GM23248 (cell line): ENCODE measurements at regions not wholly inside any gene's neighbourhood (a gene's known extent, or its start where the extent isn't known, plus 50 kb on each side); places are given as distances from the start of the nearest gene placed in this dataset.

Source experiments
- DNase-seq: peaks from one replicate; pipeline ENCODE4 v3.0.0-alpha.2; 2015
- H2AFZ ChIP-seq: fragments of 200-600 bp; sonication (generic); 2 replicates; pipeline ENCODE4 v1.6.1; 2016; ENCODE audit warnings: antibody characterized with exemption
- H3F3A ChIP-seq: fragments of 200-600 bp; sonication (generic); 2 replicates; pipeline ENCODE4 v1.6.1; 2016; ENCODE audit warnings: mild to moderate bottlenecking, antibody characterized with exemption, mixed run types; ENCODE audit not compliant: insufficient read depth
- H3K27ac ChIP-seq: fragments of 200-600 bp; sonication (generic); 2 replicates; pipeline ENCODE4 v1.5.1; 2016; ENCODE audit warnings: mild to moderate bottlenecking
- H3K27me3 ChIP-seq: fragments of 200-600 bp; sonication (generic); replicated peaks from 2 replicates; pipeline ENCODE4 v1.6.1; 2016; ENCODE audit warnings: mild to moderate bottlenecking; ENCODE audit not compliant: insufficient read depth
- H3K36me3 ChIP-seq: fragments of 200-600 bp; sonication (generic); 2 replicates; pipeline ENCODE4 v1.6.1; 2016; ENCODE audit warnings: low read depth, mild to moderate bottlenecking
- H3K4me1 ChIP-seq: fragments of 200-600 bp; sonication (generic); 2 replicates; pipeline ENCODE4 v1.6.1; 2016; ENCODE audit warnings: mild to moderate bottlenecking; ENCODE audit not compliant: insufficient read depth
- H3K4me2 ChIP-seq: fragments of 200-600 bp; sonication (generic); one replicate; pipeline ENCODE4 v1.6.1; 2016; ENCODE audit warnings: mild to moderate bottlenecking; ENCODE audit not compliant: unreplicated experiment
- H3K4me3 ChIP-seq: fragments of 200-600 bp; sonication (generic); 2 replicates; pipeline ENCODE4 v1.5.1; 2016; ENCODE audit warnings: mild to moderate bottlenecking
- H3K79me2 ChIP-seq: fragments of 200-600 bp; sonication (generic); 2 replicates; pipeline ENCODE4 v1.6.1; 2016; ENCODE audit warnings: mild to moderate bottlenecking; ENCODE audit not compliant: insufficient read depth
- H3K9ac ChIP-seq: fragments of 200-600 bp; sonication (generic); 2 replicates; pipeline ENCODE4 v1.6.1; 2016; ENCODE audit warnings: mild to moderate bottlenecking
- H3K9me2 ChIP-seq: fragments of 200-600 bp; sonication (generic); 2 replicates; pipeline ENCODE4 v1.6.1; 2016; ENCODE audit warnings: mixed run types, mild to moderate bottlenecking, moderate library complexity; ENCODE audit not compliant: insufficient read depth
- H3K9me3 ChIP-seq: fragments of 200-600 bp; sonication (generic); one replicate; pipeline ENCODE4 v1.6.1; 2017; ENCODE audit warnings: low read depth
- H4K20me1 ChIP-seq: fragments of 200-600 bp; sonication (generic); 2 replicates; pipeline ENCODE4 v1.6.0; 2016; ENCODE audit not compliant: insufficient read depth
- EZH2 ChIP-seq: fragments of 200-600 bp; sonication (generic); IDR thresholded peaks from 2 replicates; pipeline ENCODE4 v1.6.1; 2018; ENCODE audit warnings: antibody characterized with exemption, mild to moderate bottlenecking; ENCODE audit not compliant: insufficient read depth, poor library complexity, severe bottlenecking
- EZH2phosphoT487 ChIP-seq: fragments of 200-600 bp; sonication (generic); IDR thresholded peaks from 2 replicates; pipeline ENCODE4 v1.6.1; 2018; ENCODE audit warnings: antibody characterized with exemption, moderate library complexity, mild to moderate bottlenecking, low read depth; ENCODE audit not compliant: insufficient read depth
- WGBS, 2 experiments: methylation state at CpG; one replicate each; pipeline ENCODE4 v1.1.6; 2015 to 2017; ENCODE audit warnings: low lambda C conversion rate in 2 of 2, low coverage in 1 of 2; ENCODE audit errors: missing lambda C conversion rate in 2 of 2; 5-methylcytosine and 5-hydroxymethylcytosine counted together
- in situ Hi-C: fragments of 300-500 bp; cut with MboI; formaldehyde crosslinking; loops from 2 replicates; pipeline ENCODE4 v1.15.0; 2020

DNA sequence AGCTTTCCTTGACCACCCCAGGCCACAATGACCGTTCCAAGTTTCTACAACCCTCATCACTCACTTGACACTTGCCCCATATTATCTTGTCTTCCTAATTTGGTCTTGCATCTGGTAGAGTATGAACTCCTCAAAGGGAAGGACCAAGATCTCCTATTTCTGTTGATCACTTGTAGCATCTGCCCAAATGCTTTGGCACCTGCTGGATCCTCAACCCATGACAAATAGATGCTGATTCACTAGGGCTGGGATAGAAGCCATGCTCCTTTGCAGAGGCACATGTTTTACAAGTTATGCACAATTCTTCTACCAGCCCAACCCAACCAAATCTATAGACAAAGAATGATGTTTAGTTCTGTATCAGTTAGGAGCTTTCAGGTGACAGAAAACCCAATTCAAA, 110.7 kb downstream of the UNC5CL start:
- 100% methylated on average over 1 of the region's 1 CpG for WGBS, 2 experiments
- H3K9me3 ChIP-seq, result no peaks in the 10 kb centered on the region
- peaks cover 4% of the 10 kb centered on the region; the same call in 1 of the 2 replicates for H3K27me3 ChIP-seq
- no peak overlapping the region for H3K4me2 ChIP-seq
- H3K9me2 ChIP-seq, result no peaks in the 10 kb centered on the region
- peaks cover 9% of the 10 kb centered on the region for H3K4me1 ChIP-seq
- no peaks in the 10 kb centered on the region for H3K79me2 ChIP-seq
- H3K9ac ChIP-seq, result no peak overlapping the region
- in situ Hi-C loops, result no loop called here
- no peak overlapping the region for H3K4me3 ChIP-seq
- H4K20me1 ChIP-seq, result no peaks in the 10 kb centered on the region
- no peak for TF ChIP-seq EZH2
- no peak for TF ChIP-seq EZH2phosphoT487
- no peak overlapping the region for H2AFZ ChIP-seq
- no peak overlapping the region for H3K27ac ChIP-seq
- DNase-seq, result peak; percentile 64
- no peaks in the 10 kb centered on the region for H3K36me3 ChIP-seq
- no peaks in the 10 kb centered on the region; the same call in 1 of the 2 replicates for H3F3A ChIP-seq

DNA sequence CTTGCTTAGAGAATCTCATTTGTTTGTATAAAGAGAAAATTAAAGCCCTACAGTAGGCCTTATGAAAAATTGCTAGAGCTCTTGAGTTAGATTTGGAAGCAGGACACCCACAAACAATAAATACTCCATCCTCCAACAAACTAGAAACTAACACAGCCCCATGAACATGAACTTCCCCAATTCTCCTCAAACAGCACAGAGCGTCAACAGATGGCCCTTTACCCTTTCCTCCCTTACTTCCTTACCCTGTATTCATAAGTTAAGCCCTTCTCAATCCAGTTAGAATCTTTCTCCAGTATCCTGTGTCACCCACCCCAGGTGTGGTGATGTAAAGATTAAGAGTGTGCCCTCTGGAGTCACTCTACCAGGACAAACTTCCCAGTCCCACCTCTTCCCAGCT, 113.7 kb downstream of the UNC5CL start:
- Histone ChIP-seq H3K79me2 (no peaks in the 10 kb centered on the region), H3K4me1 (no peaks in the 10 kb centered on the region; the same call in 1 of the 2 replicates), H4K20me1 (no peaks in the 10 kb centered on the region), H3K9me3 (no peaks in the 10 kb centered on the region), H2AFZ (no peak overlapping the region), H3K4me2 (no peak overlapping the region), H3K9ac (no peak overlapping the region), H3K36me3 (no peaks in the 10 kb centered on the region), H3K27ac (no peak overlapping the region), H3F3A (no peaks in the 10 kb centered on the region; the same call in 1 of the 2 replicates), H3K9me2 (no peaks in the 10 kb centered on the region), H3K27me3 (peaks cover 4% of the 10 kb centered on the region; the same call in 1 of the 2 replicates), H3K4me3 (no peak overlapping the region)
- no peak for DNase-seq
- in situ Hi-C loops, result no loop called here
- TF ChIP-seq EZH2 (no peak), EZH2phosphoT487 (no peak)
- 100% methylated on average over 1 of the region's 1 CpG for WGBS, 2 experiments

DNA sequence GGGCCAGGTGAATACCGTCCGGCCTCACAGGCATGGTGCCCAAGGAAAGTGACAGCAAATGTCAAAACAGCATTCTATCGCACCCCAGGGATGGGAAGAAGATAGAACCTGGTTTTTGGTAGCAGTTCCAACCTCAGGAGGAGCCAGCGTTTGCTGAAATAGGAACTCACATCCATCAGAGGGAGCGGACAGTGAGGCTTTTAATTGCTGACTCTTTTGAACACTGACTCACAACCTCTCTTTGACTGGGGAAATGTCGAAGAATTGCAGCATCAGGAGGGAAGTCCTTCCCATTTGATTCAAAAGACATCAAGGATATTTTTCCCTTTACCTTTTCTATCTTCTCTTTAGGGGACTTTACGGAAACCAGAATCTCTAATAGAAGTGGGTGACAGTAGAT, 114.2 kb downstream of the UNC5CL start:
- Histone ChIP-seq H3K36me3 (no peaks in the 10 kb centered on the region), H3K27me3 (peaks cover 4% of the 10 kb centered on the region; the same call in 1 of the 2 replicates), H3F3A (no peaks in the 10 kb centered on the region; the same call in 1 of the 2 replicates), H3K4me3 (no peak overlapping the region), H2AFZ (no peak overlapping the region), H3K79me2 (no peaks in the 10 kb centered on the region), H4K20me1 (no peaks in the 10 kb centered on the region), H3K4me1 (no peaks in the 10 kb centered on the region), H3K4me2 (no peak overlapping the region), H3K9me2 (no peaks in the 10 kb centered on the region), H3K9ac (no peak overlapping the region), H3K9me3 (no peaks in the 10 kb centered on the region), H3K27ac (no peak overlapping the region)
- no peak for DNase-seq
- 92 to 93% methylated on average over 7 of the region's 7 CpGs for WGBS, 2 experiments
- TF ChIP-seq EZH2 (no peak), EZH2phosphoT487 (no peak)
- in situ Hi-C loops, result no loop called here

DNA sequence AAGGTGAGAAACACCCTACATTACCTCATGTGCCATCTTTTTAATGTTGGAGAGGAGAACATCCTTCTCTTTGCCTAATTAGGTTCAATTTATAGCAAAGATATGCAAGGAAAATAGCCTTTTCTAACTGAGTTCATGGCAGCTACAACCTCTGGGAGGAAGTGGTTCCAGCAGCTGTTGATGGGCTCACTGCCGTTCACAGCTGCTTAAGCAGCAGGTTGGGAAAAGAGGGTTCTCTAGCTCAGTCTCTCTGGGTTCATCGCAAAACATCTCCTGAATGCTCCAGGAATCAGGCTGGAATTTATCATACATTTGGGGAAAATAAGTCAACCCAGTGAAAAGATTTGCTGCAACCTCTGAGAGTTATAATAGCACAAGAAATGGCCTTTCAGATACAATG, 115.1 kb downstream of the UNC5CL start:
- in situ Hi-C loops, result no loop called here
- H3K79me2 ChIP-seq, result no peaks in the 10 kb centered on the region
- H3K4me1 ChIP-seq, result no peaks in the 10 kb centered on the region
- no peaks in the 10 kb centered on the region for H3K36me3 ChIP-seq
- H3K4me3 ChIP-seq, result no peak overlapping the region
- H2AFZ ChIP-seq, result no peak overlapping the region
- WGBS, 2 experiments, result 100% methylated on average over 2 of the region's 2 CpGs
- peaks cover 4% of the 10 kb centered on the region; the same call in 1 of the 2 replicates for H3K27me3 ChIP-seq
- no peak overlapping the region for H3K9ac ChIP-seq
- no peak overlapping the region for H3K4me2 ChIP-seq
- DNase-seq, result no peak
- TF ChIP-seq EZH2 (no peak), EZH2phosphoT487 (no peak)
- H3K9me3 ChIP-seq, result no peaks in the 10 kb centered on the region
- no peaks in the 10 kb centered on the region for H4K20me1 ChIP-seq
- no peak overlapping the region for H3K27ac ChIP-seq
- H3K9me2 ChIP-seq, result no peaks in the 10 kb centered on the region
- no peaks in the 10 kb centered on the region; the same call in 1 of the 2 replicates for H3F3A ChIP-seq

DNA sequence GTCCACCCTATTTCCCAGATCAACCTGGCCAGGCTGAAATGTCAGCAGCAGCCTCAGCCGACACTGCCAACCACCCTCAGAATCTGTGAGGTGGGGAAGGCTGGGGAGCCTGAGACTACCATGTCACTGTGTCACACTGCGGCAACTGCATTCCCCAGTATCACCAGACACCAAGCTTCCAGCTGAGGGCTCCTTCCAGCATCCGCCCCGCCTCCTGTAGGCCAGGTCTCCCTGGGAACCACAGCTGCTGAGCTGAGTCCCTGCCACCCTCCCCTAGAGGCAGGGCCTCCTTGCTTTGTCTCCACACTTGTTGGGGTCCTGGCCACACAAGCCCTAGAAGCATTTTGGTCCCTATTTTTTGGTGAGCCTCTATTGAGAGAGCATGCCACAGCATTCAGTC, 115.7 kb downstream of the UNC5CL start:
- Histone ChIP-seq H3K27me3 (peaks cover 4% of the 10 kb centered on the region; the same call in 1 of the 2 replicates), H2AFZ (no peak overlapping the region), H3F3A (no peaks in the 10 kb centered on the region; the same call in 1 of the 2 replicates), H3K36me3 (no peaks in the 10 kb centered on the region), H3K9me2 (no peaks in the 10 kb centered on the region), H3K79me2 (no peaks in the 10 kb centered on the region), H3K4me3 (no peak overlapping the region), H3K4me2 (no peak overlapping the region), H4K20me1 (no peaks in the 10 kb centered on the region), H3K27ac (no peak overlapping the region), H3K4me1 (no peaks in the 10 kb centered on the region), H3K9me3 (no peaks in the 10 kb centered on the region), H3K9ac (no peak overlapping the region)
- DNase-seq, result no peak
- in situ Hi-C loops, result no loop called here
- TF ChIP-seq EZH2 (no peak), EZH2phosphoT487 (no peak)
- 95 to 96% methylated on average over 4 of the region's 4 CpGs for WGBS, 2 experiments
